ENCODE measurements at regions not wholly inside any gene's neighbourhood (a gene's known extent, or its start where the extent isn't known, plus 50 kb on each side); places are given as distances from the start of the nearest gene placed in this dataset.

- TF ChIP-seq POLR2A (IDR thresholded peaks at IDR 0.05) (no peak), CTCF (IDR thresholded peaks at IDR 0.05) (no peak)
- Histone ChIP-seq H3K9me3 (no peaks in the 10 kb centered on the region), H3K4me3 (no peak overlapping the region), H3K27me3 (no peaks in the 10 kb centered on the region), H3K4me1 (no peaks in the 10 kb centered on the region), H3K36me3 (no peaks in the 10 kb centered on the region), H3K27ac (no peak overlapping the region)
- DNase-seq = no peak
Observed at GRCh38 chr6:140670021-140670420, 1295.6 kb upstream of the CITED2 start.

GRCh38 chr6:140669321-140669720 is 1294.9 kb upstream of the CITED2 start:
- H3K4me1 ChIP-seq = no peaks in the 10 kb centered on the region
- TF ChIP-seq CTCF (IDR thresholded peaks at IDR 0.05) (no peak), POLR2A (IDR thresholded peaks at IDR 0.05) (no peak)
- DNase-seq = no peak
- H3K9me3 ChIP-seq = no peaks in the 10 kb centered on the region
- no peaks in the 10 kb centered on the region for H3K36me3 ChIP-seq
- no peak overlapping the region for H3K4me3 ChIP-seq
- H3K27me3 ChIP-seq = no peaks in the 10 kb centered on the region
- H3K27ac ChIP-seq = no peak overlapping the region

- Histone ChIP-seq H3K4me3 (no peak overlapping the region), H3K4me1 (no peaks in the 10 kb centered on the region), H3K36me3 (no peaks in the 10 kb centered on the region), H3K27me3 (no peaks in the 10 kb centered on the region), H3K27ac (no peak overlapping the region), H3K9me3 (no peaks in the 10 kb centered on the region)
- TF ChIP-seq POLR2A (IDR thresholded peaks at IDR 0.05) (no peak), CTCF (IDR thresholded peaks at IDR 0.05) (no peak)
- no peak for DNase-seq
Observed at GRCh38 chr6:140663772-140664171, 1289.3 kb upstream of the CITED2 start.

- no peak overlapping the region for H3K27ac ChIP-seq
- H3K4me3 ChIP-seq = no peak overlapping the region
- H3K36me3 ChIP-seq = no peaks in the 10 kb centered on the region
- no peaks in the 10 kb centered on the region for H3K27me3 ChIP-seq
- H3K9me3 ChIP-seq = no peaks in the 10 kb centered on the region
- no peaks in the 10 kb centered on the region for H3K4me1 ChIP-seq
- DNase-seq = no peak
- no peak for TF ChIP-seq POLR2A (IDR thresholded peaks at IDR 0.05)
- TF ChIP-seq CTCF (IDR thresholded peaks at IDR 0.05) = no peak
Observed at GRCh38 chr6:140663094-140663493, 1288.6 kb upstream of the CITED2 start.

GRCh38 chr6:140661691-140662090 is 1287.2 kb upstream of the CITED2 start:
- no peaks in the 10 kb centered on the region for H3K4me1 ChIP-seq
- no peak overlapping the region for H3K4me3 ChIP-seq
- no peaks in the 10 kb centered on the region for H3K9me3 ChIP-seq
- H3K27me3 ChIP-seq = no peaks in the 10 kb centered on the region
- no peak overlapping the region for H3K27ac ChIP-seq
- no peak for DNase-seq
- H3K36me3 ChIP-seq = no peaks in the 10 kb centered on the region
- TF ChIP-seq POLR2A (IDR thresholded peaks at IDR 0.05) (no peak), CTCF (IDR thresholded peaks at IDR 0.05) (no peak)

GRCh38 chr6:140660295-140660694 is 1285.8 kb upstream of the CITED2 start:
- Histone ChIP-seq H3K27me3 (no peaks in the 10 kb centered on the region), H3K4me3 (no peak overlapping the region), H3K9me3 (no peaks in the 10 kb centered on the region), H3K27ac (no peak overlapping the region), H3K36me3 (no peaks in the 10 kb centered on the region), H3K4me1 (no peaks in the 10 kb centered on the region)
- TF ChIP-seq POLR2A (IDR thresholded peaks at IDR 0.05) (no peak), CTCF (IDR thresholded peaks at IDR 0.05) (no peak)
- no peak for DNase-seq

Measured in Peyer's patch (tissue), 4 donors.